RPMI8226 (cell line): ENCODE measurements at regions not wholly inside any gene's neighbourhood (a gene's known extent, or its start where the extent isn't known, plus 50 kb on each side); places are given as distances from the start of the nearest gene placed in this dataset.

Experiments
- DNase-seq: peaks from one replicate; pipeline ENCODE4 v3.0.0-alpha.2; 2015

DNA sequence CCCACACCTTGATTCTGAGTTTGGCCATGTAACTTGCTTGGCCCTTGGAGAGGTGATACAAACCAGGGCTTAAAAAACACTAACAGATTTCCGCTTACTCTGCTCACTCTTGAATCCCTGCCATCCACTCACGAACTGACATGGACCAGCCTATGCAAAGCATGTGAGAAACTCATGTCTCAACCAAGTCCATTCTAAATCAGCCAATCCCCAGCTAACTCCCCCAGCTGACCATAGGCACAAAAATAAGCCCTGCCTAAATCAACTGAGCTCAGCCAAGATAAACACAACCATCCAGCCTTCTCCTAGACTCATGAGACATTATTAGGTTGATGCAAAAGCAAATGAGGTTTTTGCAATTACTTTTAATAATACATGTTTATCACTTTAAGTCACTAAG, 353.9 kb upstream of the TBX3 start:
- DNase-seq = no peak

DNA sequence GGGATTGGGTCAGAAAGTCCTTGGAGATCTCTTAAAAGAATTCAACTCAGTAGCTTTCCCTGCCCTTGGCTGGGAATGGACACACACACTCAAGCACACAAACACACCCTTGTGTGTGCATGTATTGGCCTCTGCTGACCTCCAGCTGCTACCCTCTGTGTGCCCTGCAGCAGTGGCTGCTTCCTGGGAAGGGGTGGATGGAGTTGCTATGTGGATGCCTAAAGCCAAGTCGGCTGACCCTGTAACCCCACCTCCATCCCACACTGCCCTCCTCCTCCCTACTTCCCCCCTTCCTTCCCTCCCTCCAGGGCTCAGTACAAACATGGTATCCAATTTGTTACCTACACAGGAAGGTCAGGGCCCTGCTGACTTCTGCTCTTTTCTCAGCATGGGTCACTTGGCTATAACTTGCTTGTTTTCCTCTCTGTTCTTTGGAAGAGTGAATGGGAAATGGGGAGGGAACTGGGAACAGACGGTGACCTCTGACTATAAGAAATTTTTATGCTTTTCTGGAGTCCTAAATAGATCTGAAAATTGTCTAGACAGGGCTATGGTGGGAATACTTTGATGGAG, 351.6 kb upstream of the TBX3 start:
- DNase-seq = no peak

DNA sequence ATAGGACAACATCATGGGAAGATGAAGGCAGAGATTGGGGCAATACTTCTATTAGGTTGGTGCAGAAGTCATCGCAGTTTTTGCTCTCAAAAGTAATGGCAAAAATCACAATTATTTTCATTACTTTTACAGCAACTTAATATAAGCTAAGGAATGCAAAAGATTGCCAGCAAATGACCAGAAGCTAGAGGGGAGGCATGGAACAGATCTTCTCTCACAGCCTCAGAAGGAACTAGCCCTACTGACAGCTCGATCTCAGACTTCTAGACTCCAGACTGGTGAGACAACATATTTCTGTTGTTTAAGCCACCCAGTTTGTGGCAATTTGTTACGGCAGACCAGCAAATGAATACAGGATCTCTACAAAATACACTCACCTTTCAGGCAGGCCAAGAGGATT, 348.5 kb upstream of the TBX3 start:
- no peak for DNase-seq

DNA sequence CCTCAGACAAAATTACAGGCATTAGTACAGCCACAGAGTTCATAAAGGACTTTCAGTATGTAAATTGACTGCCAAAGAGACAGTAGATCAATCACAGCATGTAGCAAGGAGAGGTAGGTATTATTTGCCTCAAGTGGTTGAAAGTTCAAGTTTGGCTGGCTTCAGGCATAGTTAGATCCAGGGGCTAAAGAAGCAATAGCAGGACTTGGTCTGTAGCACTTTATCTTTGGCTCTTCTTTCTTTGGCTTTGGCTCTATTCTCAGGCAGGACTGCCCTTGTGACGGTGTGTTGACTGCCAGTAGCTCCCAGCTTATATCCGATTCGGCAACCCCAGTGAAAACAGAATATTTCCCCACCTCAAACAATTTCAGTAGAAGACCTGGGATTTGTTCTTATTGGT, 346.0 kb upstream of the TBX3 start:
- DNase-seq = no peak

DNA sequence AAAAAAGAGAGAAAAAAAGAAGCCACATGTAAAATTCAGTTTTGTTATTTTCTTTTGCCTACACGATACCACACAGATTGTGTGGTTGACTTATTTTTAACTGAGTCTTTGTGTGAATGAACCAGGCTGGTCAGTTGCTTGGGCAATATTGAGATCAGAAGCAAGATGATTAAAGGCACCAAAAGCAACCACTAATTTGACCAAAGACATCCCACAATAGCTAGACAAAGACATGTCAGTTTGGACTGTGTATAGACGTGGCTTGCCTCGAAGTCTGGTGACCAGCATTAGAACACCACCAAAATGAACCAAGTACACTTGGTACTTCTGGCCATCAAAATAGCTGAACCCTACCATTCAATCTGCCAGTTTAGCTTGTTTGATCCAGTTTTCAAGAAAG, 340.6 kb upstream of the TBX3 start:
- DNase-seq = no peak

DNA sequence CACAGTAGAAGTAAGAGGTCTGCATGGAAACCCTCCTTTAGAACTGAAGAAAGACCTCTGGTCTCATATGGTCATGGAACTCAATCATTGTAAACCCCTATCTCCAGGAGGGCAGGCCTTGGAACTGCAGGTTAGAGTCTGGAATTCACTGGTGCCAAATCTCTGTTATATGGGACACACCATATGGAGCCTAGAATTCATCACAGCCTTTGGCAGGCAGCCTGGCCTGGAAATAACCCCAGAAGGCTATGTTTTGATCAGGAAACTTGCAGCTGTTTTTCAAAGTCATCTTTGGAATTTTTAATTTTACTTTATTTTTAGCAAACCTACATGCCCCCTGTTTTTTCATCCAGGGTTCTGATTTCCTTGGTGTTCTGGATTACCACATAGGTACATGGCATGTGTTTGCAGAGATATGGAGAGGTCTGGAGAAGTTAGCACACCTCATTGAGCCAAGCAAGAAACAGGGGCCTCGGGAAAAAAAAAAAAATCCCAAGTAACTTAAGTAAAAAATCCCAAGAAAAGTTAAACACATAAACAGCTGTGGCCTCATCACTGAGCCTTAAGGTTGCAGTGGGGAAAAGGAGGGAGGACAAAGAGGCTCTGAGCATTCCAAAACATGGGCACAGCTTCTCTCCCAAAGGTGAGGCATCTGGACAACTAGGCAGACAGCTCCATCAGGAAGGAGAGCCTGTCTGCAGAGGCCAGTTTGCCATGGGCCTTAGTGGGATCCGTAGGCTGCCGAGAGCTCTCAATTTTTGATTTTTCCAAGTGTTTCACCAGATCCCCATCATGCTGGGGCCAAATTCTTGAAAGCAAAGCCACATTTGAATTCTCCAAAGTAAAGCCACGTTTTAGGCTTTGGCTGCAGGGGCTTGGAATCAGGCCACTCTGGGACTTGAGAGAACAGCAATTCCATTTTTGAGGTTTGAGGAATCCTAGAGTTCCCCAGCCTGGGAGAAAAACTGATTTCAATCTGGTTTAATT, 339.6 kb upstream of the TBX3 start:
- no peak for DNase-seq

DNA sequence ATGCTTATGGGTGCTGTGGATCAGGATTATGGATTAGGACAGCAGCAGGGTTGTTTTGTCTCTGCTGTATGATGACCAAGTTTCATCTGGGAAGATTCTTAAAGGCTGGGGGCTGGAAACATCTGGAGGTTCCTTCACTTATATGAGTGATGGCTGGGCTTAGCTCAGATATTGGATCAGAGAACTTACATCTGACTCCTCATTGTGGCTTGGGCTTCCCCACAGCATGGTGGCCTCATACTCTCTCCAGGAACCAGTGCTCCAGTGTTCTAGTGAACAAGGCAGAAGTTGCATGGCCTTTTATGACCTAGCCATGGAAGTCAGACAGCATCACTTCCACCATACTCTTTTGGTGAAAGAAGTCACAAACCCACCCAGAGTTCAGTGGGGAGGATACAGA, 336.1 kb upstream of the TBX3 start:
- no peak for DNase-seq

DNA sequence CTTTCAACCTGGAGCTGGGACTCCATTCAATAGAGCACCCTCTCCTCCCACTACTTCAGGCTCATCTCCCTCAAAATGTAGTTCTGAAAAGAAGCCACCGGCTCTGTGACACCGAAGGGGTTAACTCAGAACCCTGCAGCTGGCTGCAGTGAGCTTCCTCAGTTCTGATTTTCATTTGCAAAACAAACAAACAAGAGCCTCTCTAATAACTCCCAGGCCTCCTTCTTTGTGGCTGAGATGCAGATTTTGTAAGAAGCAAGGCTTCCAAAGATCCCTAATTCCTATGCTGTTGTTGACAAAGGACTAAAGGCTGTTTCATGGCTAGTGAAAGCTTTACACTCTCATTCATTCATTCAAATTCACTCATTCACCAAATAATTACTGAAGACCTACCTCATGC, 333.4 kb upstream of the TBX3 start:
- DNase-seq = no peak

DNA sequence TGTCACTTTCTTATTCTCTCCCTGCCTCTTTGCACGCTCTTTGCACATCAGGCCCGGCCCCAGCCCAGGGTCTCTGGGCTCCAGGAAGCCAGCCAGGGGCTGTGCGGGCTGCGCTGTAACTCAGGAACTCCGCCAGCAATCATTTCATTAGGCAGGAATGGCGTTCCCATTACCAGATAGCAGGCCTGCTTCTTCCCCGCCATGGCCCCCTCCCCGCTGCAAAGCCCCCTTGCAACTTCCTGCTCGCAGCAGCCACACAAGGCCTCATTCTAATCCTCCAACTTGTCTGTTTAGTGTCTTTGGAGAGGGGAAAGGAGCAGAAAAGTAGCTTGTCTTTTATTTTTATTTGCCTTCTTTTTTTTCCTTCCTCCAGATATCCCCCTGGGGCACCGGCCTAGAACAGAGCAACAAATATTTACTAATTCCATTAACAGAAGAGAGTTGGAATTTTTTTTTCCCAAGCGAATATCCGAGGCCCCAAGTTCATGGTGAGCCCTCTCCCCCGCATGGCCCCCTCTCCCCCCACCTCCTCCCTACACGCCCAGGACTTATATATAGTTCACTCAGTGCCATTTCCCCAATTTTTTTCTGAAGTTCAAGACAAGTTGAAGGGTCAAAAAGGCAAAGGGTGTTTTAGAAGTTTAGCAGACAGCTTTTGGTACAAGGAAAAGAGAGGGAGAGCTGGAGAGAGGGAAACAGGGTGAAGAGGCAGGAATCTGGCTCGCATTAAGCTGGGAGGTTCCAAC, 329.4 kb upstream of the TBX3 start:
- DNase-seq = no peak

DNA sequence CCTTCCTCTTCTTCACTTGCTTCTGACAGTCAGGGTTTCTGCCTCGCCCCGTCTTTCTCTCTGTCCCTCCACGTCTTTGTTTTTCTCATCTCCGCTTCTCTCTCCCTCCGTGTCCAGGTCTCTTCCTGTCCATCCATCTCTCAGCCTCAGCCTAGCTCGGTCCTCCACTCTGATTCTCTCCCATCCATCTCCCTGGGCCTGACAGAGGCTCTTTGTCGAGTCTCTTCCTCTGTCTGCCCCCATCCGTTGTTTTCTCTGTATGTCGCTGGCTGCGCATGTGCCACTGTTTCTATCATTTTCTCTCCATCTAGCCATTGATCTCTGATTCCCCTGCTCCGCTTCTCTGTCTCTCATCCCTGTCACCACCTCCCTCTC, 328.9 kb upstream of the TBX3 start:
- DNase-seq = no peak

DNA sequence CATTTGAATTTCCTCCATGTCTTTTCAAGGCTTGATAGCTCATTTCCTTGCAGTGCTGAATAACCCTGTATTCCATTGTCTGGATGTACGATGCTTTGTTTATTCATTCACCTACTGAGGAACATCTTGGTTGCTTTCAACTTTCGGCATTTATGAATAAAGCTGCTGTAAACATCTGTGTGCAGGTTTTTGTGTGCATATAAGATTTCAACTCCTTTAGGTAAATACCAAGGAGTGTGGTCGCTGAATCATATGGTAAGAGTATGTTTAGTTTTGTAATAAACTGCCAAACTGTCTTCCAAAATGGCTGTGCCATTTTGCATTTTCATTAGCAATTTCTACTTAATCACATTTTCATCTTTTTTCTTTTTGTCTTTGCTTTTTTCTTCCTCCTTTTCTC, 327.7 kb upstream of the TBX3 start:
- DNase-seq = no peak

DNA sequence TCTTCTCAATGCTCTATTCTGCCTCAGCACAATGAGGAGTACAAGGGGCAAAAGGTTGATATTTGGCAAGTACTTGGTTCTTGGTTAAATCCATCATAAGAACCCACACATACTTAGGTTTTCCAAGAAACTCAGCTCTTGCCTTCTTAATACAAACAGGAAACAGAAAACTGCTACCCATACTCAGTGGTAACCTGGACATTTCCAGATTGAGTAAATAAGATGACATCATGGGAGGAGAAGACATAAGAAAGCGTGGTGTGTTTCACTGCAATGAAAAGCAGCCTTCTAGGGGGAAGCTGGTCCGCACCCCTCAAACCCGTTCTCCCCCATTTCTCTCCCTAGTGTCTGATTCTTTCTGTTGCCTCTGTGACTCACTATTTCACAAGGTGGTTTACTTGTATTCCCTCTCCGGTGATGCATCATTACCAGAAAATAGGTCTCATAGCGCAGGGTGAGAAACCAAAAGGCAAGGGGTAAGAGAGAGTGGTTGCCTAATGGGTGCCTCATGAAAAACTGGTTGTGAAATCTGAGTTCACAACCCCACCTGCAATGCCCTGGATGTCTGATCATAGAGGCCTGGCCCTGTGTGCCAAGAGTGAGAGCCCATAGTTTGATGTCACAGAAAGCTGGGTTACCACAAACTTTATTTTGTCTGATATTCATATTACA, 326.5 kb upstream of the TBX3 start:
- no peak for DNase-seq

DNA sequence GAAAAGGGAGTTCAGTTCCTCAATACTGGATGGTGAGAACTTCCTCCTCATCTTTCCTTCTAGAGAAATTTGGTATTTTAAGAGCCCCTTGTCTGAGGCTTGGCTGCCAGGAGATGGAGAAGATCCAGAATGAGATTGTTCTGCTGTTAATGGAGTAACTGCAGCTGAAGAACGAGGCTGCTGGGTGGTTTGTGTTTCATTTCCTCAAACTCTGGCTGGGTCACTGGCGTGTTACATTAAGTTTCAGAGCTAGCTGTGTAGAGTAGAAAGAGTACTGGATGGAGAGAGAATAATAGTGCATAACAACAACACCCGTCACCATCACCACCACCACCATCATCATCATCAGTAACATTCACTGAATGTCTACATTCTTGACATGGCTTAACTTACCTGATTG, 325.0 kb upstream of the TBX3 start:
- DNase-seq = no peak

DNA sequence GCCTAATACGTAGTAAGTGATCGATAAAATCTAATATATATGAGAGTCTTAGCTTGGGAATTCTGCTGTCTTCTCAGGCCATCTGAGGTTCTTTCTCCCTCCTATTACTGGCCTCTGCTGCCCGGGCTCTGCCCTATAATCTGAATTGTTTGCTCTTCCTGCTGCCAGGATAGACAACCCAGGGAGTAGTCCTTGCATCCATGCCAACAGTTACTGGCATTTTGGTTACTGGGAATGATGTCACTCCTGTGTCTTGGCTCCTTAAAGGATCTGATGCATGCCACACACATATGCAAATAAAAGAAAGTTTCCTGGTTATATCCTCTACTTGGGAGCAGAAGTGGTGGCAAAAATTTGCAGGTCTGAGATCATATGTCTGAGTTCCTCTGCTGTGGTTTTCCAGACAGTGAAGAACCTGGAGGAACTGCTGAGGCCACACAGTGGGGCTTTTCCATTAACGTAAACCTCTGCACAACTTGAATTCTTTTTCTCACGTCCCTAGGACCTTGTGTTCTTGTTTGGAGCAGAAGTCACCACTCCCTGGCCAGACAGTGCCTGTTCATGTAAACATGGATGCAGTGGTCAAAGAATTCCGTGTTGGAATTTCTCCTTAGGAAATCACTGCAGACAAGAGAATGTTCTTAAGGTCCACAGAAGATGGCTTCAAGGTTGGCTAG, 320.6 kb upstream of the TBX3 start:
- no peak for DNase-seq

DNA sequence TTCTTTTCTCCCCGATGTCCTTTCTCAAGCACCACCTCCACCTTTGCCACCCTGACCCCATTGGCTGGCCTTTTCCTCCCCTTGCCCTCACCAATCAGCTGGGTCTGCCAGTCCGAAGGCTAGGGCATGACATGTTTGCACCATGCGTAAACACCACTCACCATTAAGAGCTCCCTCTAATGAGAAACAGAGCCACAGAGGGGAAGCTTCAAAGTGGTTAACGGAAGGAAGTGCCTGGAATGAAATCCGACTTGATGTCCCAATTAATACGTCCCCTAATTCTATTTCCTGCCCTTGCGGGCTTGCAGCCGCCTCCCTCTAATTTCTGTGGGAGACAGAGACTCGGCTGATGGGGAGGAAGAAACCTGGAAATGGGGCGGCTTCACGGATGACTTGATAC, 318.5 kb upstream of the TBX3 start:
- DNase-seq = no peak

DNA sequence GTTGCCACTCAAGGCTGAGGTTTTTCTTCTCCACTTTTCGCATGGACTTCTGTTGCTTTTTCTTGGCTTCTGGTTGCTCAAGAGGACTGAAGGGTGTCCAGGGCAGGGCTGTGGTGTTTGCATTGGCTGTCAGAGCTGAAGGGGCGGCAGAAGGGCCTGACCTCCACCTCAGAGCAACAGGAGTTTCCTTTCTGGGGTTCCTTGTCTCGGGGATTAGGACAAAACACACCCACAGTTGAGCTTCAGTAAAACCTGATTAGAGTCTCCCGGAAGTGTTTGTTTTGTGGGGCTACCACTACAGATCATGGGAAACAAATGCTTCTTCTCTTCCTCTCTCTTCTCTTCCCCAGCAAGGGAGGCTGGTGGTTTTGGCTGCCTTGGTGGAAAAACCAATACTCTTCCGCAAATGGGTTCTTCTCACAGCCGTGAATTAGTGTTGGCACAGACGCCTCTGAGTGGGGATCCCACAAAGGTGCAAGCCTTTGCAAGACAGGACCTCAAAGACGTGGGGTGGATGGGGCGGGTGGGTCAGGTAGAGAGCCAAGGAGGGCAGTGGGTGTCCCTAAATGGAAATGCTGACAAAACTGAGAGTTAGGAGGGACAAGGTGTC, 317.7 kb upstream of the TBX3 start:
- DNase-seq = no peak

DNA sequence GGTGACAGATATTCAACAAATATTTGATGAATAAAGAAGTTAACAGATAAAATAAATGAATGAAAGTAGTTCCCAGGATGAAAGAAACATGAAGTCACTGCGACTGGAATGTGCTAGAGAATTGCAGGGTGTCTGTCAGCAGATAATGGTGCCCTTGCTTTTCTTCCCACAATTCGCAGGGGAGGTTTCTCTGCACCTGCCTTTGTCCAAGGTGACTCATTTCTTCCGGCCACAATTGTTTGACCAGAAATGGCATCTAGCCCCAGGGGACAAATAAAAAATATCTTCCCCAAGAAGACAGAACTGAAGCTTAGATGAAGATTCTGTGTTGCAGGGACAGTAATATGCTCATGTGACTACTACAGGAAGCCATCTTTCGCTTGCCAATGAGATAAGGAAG, 316.1 kb upstream of the TBX3 start:
- DNase-seq = no peak

DNA sequence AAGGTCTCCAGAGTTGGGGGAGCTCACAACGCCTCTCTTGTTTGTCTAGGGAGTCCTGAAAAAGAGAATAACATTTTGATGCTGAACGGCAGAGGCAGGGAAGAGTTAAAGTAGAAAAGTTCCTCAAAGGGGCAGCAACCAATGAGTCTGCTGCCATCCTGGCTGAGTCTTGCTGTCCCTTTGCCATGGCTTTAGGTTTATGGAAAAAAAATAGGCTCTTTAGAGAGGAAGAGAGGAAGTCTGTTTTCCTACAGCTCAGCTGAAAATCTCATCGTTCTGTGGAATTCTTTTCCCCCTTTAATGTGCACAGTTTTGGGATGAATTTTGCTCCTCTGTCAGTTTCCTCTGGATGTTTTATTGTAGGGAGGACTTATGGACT, 314.8 kb upstream of the TBX3 start:
- DNase-seq = no peak

DNA sequence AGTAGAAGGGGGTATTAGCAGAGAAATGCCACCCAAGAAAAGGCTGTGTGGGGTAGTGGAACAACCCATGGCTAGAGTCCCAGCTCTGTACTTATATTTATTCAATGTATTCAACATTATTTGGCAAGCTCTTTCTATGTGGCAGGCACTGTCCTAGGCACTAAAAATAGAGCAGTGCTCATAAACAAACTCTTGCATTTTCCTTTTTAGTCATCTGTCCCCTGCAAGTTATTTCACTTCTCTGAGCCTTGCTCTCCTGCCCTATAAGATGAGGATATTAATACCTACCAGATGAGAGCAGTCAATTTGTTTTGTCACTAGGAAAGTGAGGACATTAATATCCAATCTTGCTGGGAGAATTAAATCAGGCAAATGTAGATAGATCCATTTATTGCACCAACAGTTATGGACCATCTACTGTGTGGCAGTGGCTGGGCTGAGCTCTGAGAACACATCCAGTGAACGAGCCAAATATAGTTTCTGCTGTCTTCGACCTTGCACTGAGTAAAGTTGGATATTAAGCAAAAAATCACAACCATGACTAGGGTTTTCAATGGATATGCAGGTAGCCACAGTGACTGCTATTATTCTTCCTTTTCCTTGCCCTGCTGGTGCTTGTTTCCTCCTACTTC, 314.3 kb upstream of the TBX3 start:
- DNase-seq = no peak

DNA sequence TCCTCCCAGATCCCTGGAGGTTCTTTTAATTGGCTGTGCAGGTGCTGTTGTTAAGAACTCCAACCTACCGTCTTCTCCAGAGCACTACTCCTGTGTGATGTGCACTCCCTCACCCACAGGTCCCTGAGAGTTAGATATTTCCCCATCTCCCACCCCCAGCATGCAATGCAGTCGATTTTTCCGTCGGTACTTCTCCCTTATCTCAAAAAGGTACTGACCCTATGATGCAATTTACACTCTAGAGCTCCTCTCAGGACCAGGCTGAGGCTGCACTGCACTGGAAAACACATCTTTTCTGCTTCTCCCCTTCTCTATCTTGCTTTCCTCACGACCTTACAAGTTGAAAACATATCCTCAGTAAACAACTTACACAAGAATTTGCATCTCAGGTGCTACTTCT, 312.4 kb upstream of the TBX3 start:
- DNase-seq = no peak

DNA sequence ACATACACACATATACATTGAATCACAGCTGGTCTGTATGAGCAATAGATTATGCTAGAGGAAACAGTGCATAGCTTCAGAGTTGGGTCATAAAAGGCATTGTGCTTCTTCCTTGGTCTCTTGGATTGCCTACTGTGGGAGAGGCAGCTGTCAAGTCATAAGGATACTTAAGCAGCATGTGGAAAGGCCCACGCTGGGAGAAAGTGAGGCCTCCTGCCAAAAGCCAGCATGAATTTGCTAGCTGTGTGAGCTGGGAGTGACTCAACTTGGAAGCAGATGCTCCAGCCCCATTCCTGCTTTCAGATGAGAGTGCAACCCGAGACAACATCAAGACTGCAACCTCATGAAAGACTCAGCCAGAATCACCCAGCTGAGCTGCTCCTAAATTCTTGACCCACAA, 311.9 kb upstream of the TBX3 start:
- no peak for DNase-seq

DNA sequence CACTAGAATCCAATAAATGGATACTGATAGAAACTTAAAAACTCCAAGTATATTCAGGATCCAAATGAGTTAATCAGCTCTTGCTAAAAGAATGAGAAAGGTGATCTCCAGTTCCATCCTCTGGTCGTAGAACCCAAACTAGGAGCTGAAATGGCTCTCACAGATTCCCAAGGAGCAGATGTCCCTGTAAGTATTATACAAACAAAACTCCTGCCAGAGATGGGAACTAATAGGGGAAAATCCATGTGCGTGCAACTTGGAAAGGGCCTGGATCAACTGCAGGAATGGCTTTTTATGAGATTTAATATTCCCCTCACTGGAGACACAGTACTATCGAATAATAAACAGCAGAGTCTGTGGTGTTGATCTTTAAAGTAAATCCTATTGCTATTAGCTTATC, 309.2 kb upstream of the TBX3 start:
- no peak for DNase-seq
